SK-N-SH treated with all-trans-retinoic acid at 6 μM for 48 hours (cell line): ENCODE measurements at regions not wholly inside any gene's neighbourhood (a gene's known extent, or its start where the extent isn't known, plus 50 kb on each side); places are given as distances from the start of the nearest gene placed in this dataset.

Experiments used
- ATAC-seq: fragments of 200-7000 bp; cut with Tn5 transposase; 3 replicates; pipeline ENCODE4 v1.9.1; 2020; ENCODE audit warnings: mild to moderate bottlenecking, moderate library complexity
- ARNTL ChIP-seq: fragments of 450-650 bp; formaldehyde crosslinking; IDR thresholded peaks from 2 replicates; pipeline ENCODE4 v1.5.0; 2020; ENCODE audit warnings: low read depth, mild to moderate bottlenecking, moderate library complexity, borderline replicate concordance
- BACH2 ChIP-seq: fragments of 250-450 bp; sonication (Bioruptor Pico); IDR thresholded peaks from 2 replicates; pipeline ENCODE4 v1.9.0; 2021; ENCODE audit warnings: mild to moderate bottlenecking, borderline replicate concordance
- CSDC2 ChIP-seq: fragments of 250-450 bp; sonication (Bioruptor Pico); IDR thresholded peaks from 2 replicates; pipeline ENCODE4 v1.5.0; 2020; ENCODE audit warnings: mild to moderate bottlenecking, moderate library complexity
- ESRRG ChIP-seq: fragments of 250-450 bp; sonication (Bioruptor Pico); IDR thresholded peaks from 2 replicates; pipeline ENCODE4 v1.6.1; 2021; ENCODE audit warnings: mild to moderate bottlenecking
- GLIS3 ChIP-seq: fragments of 250-450 bp; sonication (Bioruptor Pico); IDR thresholded peaks from 2 replicates; pipeline ENCODE4 v1.5.0; 2020; ENCODE audit warnings: mild to moderate bottlenecking, moderate library complexity
- ISL1 ChIP-seq: fragments of 250-450 bp; sonication (Bioruptor Pico); IDR thresholded peaks from 2 replicates; pipeline ENCODE4 v2.1.2; 2022; ENCODE audit warnings: mild to moderate bottlenecking, moderate library complexity
- OSR1 ChIP-seq: fragments of 250-450 bp; sonication (Bioruptor Pico); IDR thresholded peaks from 2 replicates; pipeline ENCODE4 v1.8.0; 2022; ENCODE audit warnings: moderate library complexity, mild to moderate bottlenecking, inconsistent platforms
- POU6F1 ChIP-seq: fragments of 250-450 bp; sonication (Bioruptor Pico); IDR thresholded peaks from 2 replicates; pipeline ENCODE4 v1.8.0; 2021; ENCODE audit warnings: low read depth, mild to moderate bottlenecking, moderate library complexity, borderline replicate concordance
- PPARA ChIP-seq: fragments of 250-450 bp; sonication (Bioruptor Pico); IDR thresholded peaks from 2 replicates; pipeline ENCODE4 v1.5.0; 2020; ENCODE audit warnings: mild to moderate bottlenecking, borderline replicate concordance
- SNAI2 ChIP-seq: fragments of 250-450 bp; sonication (Bioruptor Pico); IDR thresholded peaks from 2 replicates; pipeline ENCODE4 v1.5.0; 2020; ENCODE audit warnings: mild to moderate bottlenecking, moderate library complexity
- TCF4 ChIP-seq: fragments of 250-450 bp; sonication (Bioruptor Pico); IDR thresholded peaks from 2 replicates; pipeline ENCODE4 v1.8.0; 2021; ENCODE audit warnings: mild to moderate bottlenecking, moderate library complexity, borderline replicate concordance
- TOX ChIP-seq: fragments of 250-450 bp; sonication (Bioruptor Pico); IDR thresholded peaks from 2 replicates; pipeline ENCODE4 v1.8.0; 2021; ENCODE audit warnings: mild to moderate bottlenecking, moderate library complexity, borderline replicate concordance
- TSHZ2 ChIP-seq: fragments of 250-450 bp; sonication (Bioruptor Pico); IDR thresholded peaks from 2 replicates; pipeline ENCODE4 v1.5.0; 2020; ENCODE audit warnings: mild to moderate bottlenecking, moderate library complexity
- ZC3H10 ChIP-seq: fragments of 250-450 bp; sonication (Bioruptor Pico); IDR thresholded peaks from 2 replicates; pipeline ENCODE4 v1.5.1; 2021; ENCODE audit warnings: mild to moderate bottlenecking, moderate library complexity
- ZFP30 ChIP-seq: fragments of 450-650 bp; formaldehyde crosslinking; IDR thresholded peaks from 2 replicates; pipeline ENCODE4 v1.5.0; 2022; ENCODE audit warnings: mild to moderate bottlenecking, moderate library complexity
- ZNF565 ChIP-seq: fragments of 450-650 bp; formaldehyde crosslinking; conservative IDR thresholded peaks from 2 replicates; pipeline ENCODE4 v1.5.0; 2020; ENCODE audit warnings: low read depth, mild to moderate bottlenecking, moderate library complexity
- ZNF70 ChIP-seq: fragments of 450-650 bp; formaldehyde crosslinking; IDR thresholded peaks from 2 replicates; pipeline ENCODE4 v1.5.0; 2020; ENCODE audit warnings: mild to moderate bottlenecking, moderate library complexity
- TF ChIP-seq, protein P1 (sequence below): fragments of 250-450 bp; sonication (Bioruptor Pico); IDR thresholded peaks from 2 replicates; pipeline ENCODE4 v1.5.1; 2021; ENCODE audit warnings: mild to moderate bottlenecking, moderate library complexity
- TF ChIP-seq, protein P2 (sequence below): fragments of 250-450 bp; sonication (Bioruptor Pico); IDR thresholded peaks from 2 replicates; pipeline ENCODE4 v1.8.0; 2020; ENCODE audit warnings: mild to moderate bottlenecking, moderate library complexity, borderline replicate concordance

DNA sequence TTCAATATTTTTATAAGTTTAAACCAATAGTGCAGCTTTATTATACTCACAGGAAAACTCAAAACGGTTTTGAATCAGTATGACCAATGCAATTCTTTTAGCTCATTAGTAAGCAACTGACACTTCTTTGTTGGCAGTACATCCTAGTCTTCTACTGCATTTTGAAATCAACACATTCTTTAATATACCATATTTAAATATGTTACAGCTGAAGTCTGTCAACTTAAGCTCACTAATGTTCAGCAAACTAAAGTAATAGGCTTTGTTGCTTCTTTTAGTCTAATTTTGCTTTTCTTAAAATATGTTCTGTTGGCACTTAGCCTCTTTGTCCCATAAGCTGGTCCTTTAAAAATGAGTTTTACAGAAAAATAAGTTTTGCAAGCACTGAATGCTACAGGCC, 55.4 kb upstream of the CCBE1 start:
- TF ChIP-seq GLIS3, result no peak
- no peak for TF ChIP-seq ZFP30 (CRISPR knock-in tag)
- no peak for TF ChIP-seq ARNTL
- TF ChIP-seq, protein P1, sequence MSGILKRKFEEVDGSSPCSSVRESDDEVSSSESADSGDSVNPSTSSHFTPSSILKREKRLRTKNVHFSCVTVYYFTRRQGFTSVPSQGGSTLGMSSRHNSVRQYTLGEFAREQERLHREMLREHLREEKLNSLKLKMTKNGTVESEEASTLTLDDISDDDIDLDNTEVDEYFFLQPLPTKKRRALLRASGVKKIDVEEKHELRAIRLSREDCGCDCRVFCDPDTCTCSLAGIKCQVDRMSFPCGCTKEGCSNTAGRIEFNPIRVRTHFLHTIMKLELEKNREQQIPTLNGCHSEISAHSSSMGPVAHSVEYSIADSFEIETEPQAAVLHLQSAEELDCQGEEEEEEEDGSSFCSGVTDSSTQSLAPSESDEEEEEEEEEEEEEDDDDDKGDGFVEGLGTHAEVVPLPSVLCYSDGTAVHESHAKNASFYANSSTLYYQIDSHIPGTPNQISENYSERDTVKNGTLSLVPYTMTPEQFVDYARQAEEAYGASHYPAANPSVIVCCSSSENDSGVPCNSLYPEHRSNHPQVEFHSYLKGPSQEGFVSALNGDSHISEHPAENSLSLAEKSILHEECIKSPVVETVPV (CRISPR knock-in tag), result no peak
- TF ChIP-seq OSR1, result no peak
- TF ChIP-seq POU6F1 (CRISPR knock-in tag), result no peak
- TF ChIP-seq CSDC2 (CRISPR knock-in tag), result no peak
- TF ChIP-seq PPARA, result no peak
- TF ChIP-seq ZNF70 (CRISPR knock-in tag), result no peak
- no peak for TF ChIP-seq TSHZ2 (CRISPR knock-in tag)
- TF ChIP-seq TOX (CRISPR knock-in tag), result no peak
- no peak for TF ChIP-seq ZNF565
- TF ChIP-seq ESRRG (CRISPR knock-in tag), result no peak
- no peak for TF ChIP-seq BACH2 (CRISPR knock-in tag)
- no peak for TF ChIP-seq ZC3H10 (CRISPR knock-in tag)
- ATAC-seq, result no peak

DNA sequence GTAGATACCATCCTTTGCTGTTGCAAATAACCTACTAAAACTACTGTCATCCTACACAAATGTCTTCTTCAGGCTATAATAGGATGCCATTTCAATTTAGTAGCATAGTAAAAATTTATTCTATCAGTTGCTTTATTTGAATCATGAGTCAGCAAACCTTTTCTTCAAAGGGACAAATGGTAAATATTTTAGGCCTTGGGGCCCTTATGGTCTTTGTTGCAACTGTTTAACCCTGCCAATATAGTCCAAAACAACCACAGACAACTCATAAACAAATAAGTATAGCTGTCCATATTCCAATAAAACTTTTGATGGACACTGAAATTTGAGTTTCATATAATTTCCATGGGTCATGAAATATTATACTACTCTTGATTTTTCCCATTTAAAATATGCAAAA, 54.0 kb upstream of the CCBE1 start:
- ATAC-seq, result no peak

More for the DNA sequence above, 54.0 kb upstream of the CCBE1 start:
- TF ChIP-seq TCF4 (CRISPR knock-in tag) (no peak), SNAI2 (CRISPR knock-in tag) (no peak), CSDC2 (CRISPR knock-in tag) (no peak), ISL1 (no peak), TSHZ2 (CRISPR knock-in tag) (no peak), ZFP30 (CRISPR knock-in tag) (no peak), GLIS3 (no peak), BACH2 (CRISPR knock-in tag) (no peak), PPARA (no peak)
- TF ChIP-seq, protein P2, sequence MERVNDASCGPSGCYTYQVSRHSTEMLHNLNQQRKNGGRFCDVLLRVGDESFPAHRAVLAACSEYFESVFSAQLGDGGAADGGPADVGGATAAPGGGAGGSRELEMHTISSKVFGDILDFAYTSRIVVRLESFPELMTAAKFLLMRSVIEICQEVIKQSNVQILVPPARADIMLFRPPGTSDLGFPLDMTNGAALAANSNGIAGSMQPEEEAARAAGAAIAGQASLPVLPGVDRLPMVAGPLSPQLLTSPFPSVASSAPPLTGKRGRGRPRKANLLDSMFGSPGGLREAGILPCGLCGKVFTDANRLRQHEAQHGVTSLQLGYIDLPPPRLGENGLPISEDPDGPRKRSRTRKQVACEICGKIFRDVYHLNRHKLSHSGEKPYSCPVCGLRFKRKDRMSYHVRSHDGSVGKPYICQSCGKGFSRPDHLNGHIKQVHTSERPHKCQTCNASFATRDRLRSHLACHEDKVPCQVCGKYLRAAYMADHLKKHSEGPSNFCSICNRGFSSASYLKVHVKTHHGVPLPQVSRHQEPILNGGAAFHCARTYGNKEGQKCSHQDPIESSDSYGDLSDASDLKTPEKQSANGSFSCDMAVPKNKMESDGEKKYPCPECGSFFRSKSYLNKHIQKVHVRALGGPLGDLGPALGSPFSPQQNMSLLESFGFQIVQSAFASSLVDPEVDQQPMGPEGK (CRISPR knock-in tag), result no peak
- TF ChIP-seq, all 23 proteins: peak for 0
